Thyroid gland (tissue), 4 donors: ENCODE measurements at regions not wholly inside any gene's neighbourhood (a gene's known extent, or its start where the extent isn't known, plus 50 kb on each side); places are given as distances from the start of the nearest gene placed in this dataset.

Source experiments
- DNase-seq, 2 donors: peaks; one replicate each; pipeline ENCODE4 v3.0.0-alpha.2; 2019
- H3K27ac ChIP-seq, 3 donors: fragments of 200-600 bp; sonication (generic); 1 replicate in 2 of 3; 2 replicates in 1 of 3; pipeline ENCODE4 v1.5.1; 2016 to 2019; ENCODE audit warnings: mild to moderate bottlenecking in 1 of 3, moderate library complexity in 1 of 3
- H3K27me3 ChIP-seq: fragments of 200-600 bp; sonication (generic); one replicate; pipeline ENCODE4 v1.5.1; 2019
- H3K36me3 ChIP-seq, 2 donors: fragments of 200-600 bp; sonication (generic); one replicate each; pipeline ENCODE4 v1.5.1; 2016 to 2019
- H3K4me1 ChIP-seq, 2 donors: fragments of 200-600 bp; sonication (generic); one replicate each; pipeline ENCODE4 v1.5.1; 2017 to 2019
- H3K4me3 ChIP-seq, 3 donors: fragments of 200-600 bp; sonication (generic); replicated peaks in 1 of 3; 1 replicate in 2 of 3; 2 replicates in 1 of 3; pipeline ENCODE4 v1.5.1; 2016; ENCODE audit warnings: mild to moderate bottlenecking in 1 of 3
- H3K9me3 ChIP-seq: fragments of 200-600 bp; sonication (generic); one replicate; pipeline ENCODE4 v1.5.1; 2017
- CTCF ChIP-seq, 6 experiments: fragments of 200-600 bp in 3 of 6; fragments of 450-650 bp in 3 of 6; sonication (generic) in 3 of 6; IDR thresholded peaks; one replicate each; pipeline ENCODE4 v1.5.1; 2016 to 2019; ENCODE audit warnings: antibody characterized with exemption in 6 of 6, mild to moderate bottlenecking in 2 of 6, inconsistent platforms in 1 of 6, moderate library complexity in 1 of 6
- POLR2A ChIP-seq, 2 donors: fragments of 450-650 bp; IDR thresholded peaks; one replicate each; pipeline ENCODE4 v1.6.1; 2017; ENCODE audit warnings: antibody characterized with exemption in 2 of 2, mild to moderate bottlenecking in 2 of 2, moderate library complexity in 1 of 2
- WGBS, 2 donors: methylation state at CpG; one replicate each; pipeline ENCODE4 v1.1.5; 2017; 5-methylcytosine and 5-hydroxymethylcytosine counted together
- intact Hi-C: fragments of 100-400 bp; cut with DNase I; formaldehyde crosslinking; loops from one replicate; pipeline ENCODE4 v1.15.1; 2023

- Histone ChIP-seq H3K27ac (no peak overlapping the region), H3K9me3 (no peaks in the 10 kb centered on the region), H3K36me3 (no peaks in the 10 kb centered on the region), H3K4me3 (no peak overlapping the region), H3K4me1 (no peaks in the 10 kb centered on the region), H3K27me3 (no peaks in the 10 kb centered on the region)
- DNase-seq: no peak
- intact Hi-C loops: no loop called here
- TF ChIP-seq CTCF (IDR thresholded peaks at IDR 0.05) (no peak), POLR2A (IDR thresholded peaks at IDR 0.05) (no peak)
- 99% methylated on average over 2 of the region's 2 CpGs for WGBS, 2 donors
These were observed 82.3 kb upstream of the PLCB4 start for GRCh38 chr20:8986631-8987030.

- no peaks in the 10 kb centered on the region for H3K9me3 ChIP-seq
- no peak overlapping the region for H3K4me3 ChIP-seq
- H3K4me1 ChIP-seq: no peaks in the 10 kb centered on the region
- no peaks in the 10 kb centered on the region for H3K27me3 ChIP-seq
- no peak for DNase-seq
- no peak overlapping the region for H3K27ac ChIP-seq
- intact Hi-C loops: no loop called here
- TF ChIP-seq POLR2A (IDR thresholded peaks at IDR 0.05) (no peak), CTCF (IDR thresholded peaks at IDR 0.05) (no peak)
- no peaks in the 10 kb centered on the region for H3K36me3 ChIP-seq
These were observed 78.1 kb upstream of the PLCB4 start for GRCh38 chr20:8990770-8991169.

GRCh38 chr20:8994045-8994444, 74.8 kb upstream of the PLCB4 start:
- DNase-seq: no peak
- intact Hi-C loops: no loop called here
- Histone ChIP-seq H3K4me1 (no peaks in the 10 kb centered on the region), H3K36me3 (no peaks in the 10 kb centered on the region), H3K27ac (no peak overlapping the region), H3K4me3 (no peak overlapping the region), H3K9me3 (no peaks in the 10 kb centered on the region), H3K27me3 (no peaks in the 10 kb centered on the region)
- TF ChIP-seq POLR2A (IDR thresholded peaks at IDR 0.05) (no peak), CTCF (IDR thresholded peaks at IDR 0.05) (no peak)
- 75 to 76% methylated on average over 4 of the region's 4 CpGs for WGBS, 2 donors

GRCh38 chr20:8995761-8996160, 73.1 kb upstream of the PLCB4 start:
- Histone ChIP-seq H3K4me3 (no peak overlapping the region), H3K27me3 (no peaks in the 10 kb centered on the region), H3K4me1 (no peaks in the 10 kb centered on the region), H3K9me3 (no peaks in the 10 kb centered on the region), H3K36me3 (no peaks in the 10 kb centered on the region), H3K27ac (no peak overlapping the region)
- no peak for TF ChIP-seq CTCF (IDR thresholded peaks at IDR 0.05)
- no peak for TF ChIP-seq POLR2A (IDR thresholded peaks at IDR 0.05)
- WGBS, 2 donors: 74 to 76% methylated on average over 3 of the region's 3 CpGs
- no peak for DNase-seq
- intact Hi-C loops: no loop called here

DNA sequence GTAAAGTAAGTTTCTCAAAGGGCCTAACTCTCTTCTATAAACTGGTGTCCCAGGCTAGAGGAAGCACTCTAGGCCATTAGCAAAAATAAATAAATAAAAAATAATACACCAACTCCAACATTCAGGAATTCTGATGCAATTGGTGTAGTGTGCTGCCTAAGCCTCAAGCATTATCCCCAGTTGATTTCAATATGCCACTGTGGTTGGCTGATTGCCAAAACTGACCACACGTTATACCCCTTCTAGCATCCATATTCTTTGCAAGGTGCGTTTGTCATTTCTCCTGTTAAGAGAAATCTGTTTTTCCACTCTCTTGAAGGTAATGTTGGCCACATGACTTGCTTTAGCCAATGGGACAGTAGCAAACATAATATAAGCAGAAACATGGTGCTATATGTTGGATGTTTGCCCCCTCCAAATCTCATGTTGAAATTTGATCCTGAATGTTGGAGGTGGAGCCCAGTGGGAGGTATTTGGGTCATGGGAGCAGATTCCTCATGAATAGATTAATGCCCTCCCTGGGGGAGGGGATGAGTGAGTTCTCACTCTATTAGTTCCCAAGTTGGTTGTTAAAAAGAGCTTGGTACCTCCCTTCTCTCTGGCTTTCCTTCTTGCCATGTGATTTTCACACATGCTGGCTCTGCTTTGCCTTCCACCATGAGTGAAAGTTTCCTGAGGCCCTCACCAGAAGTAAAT, 71.9 kb upstream of the PLCB4 start:
- Histone ChIP-seq H3K36me3 (no peaks in the 10 kb centered on the region), H3K4me3 (no peak overlapping the region), H3K27ac (no peak overlapping the region), H3K27me3 (no peaks in the 10 kb centered on the region), H3K4me1 (no peaks in the 10 kb centered on the region), H3K9me3 (no peaks in the 10 kb centered on the region)
- WGBS, 2 donors: 65 to 81% methylated on average over 2 of the region's 2 CpGs
- intact Hi-C loops: no loop called here
- TF ChIP-seq POLR2A (IDR thresholded peaks at IDR 0.05) (no peak), CTCF (IDR thresholded peaks at IDR 0.05) (no peak)
- no peak for DNase-seq
